DOHH2 (cell line): ENCODE measurements at regions not wholly inside any gene's neighbourhood (a gene's known extent, or its start where the extent isn't known, plus 50 kb on each side); places are given as distances from the start of the nearest gene placed in this dataset.

Source experiments
- CTCF ChIP-seq: fragments of 200-600 bp; sonication (generic); IDR thresholded peaks from one replicate; pipeline ENCODE4 v1.5.1; 2014; ENCODE audit warnings: antibody characterized with exemption, mild to moderate bottlenecking, low read depth, low read length; ENCODE audit not compliant: poor library complexity, severe bottlenecking
- EZH2phosphoT487 ChIP-seq: fragments of 200-600 bp; sonication (generic); IDR thresholded peaks from 2 replicates; pipeline ENCODE4 v1.6.1; 2017; ENCODE audit warnings: borderline replicate concordance, mild to moderate bottlenecking, antibody characterized with exemption, low read length, moderate library complexity, mixed read lengths

- TF ChIP-seq CTCF (no peak), EZH2phosphoT487 (no peak)
Observed at GRCh38 chr6:68040312-68040778, 594.7 kb upstream of the ADGRB3 start.
